Hepatocyte (in vitro differentiated cells): ENCODE measurements at regions not wholly inside any gene's neighbourhood (a gene's known extent, or its start where the extent isn't known, plus 50 kb on each side); places are given as distances from the start of the nearest gene placed in this dataset.

ENCODE experiments used
- EZH2 ChIP-seq: fragments of 200-600 bp; sonication (generic); IDR thresholded peaks from 2 replicates; pipeline ENCODE4 v1.6.1; 2016; ENCODE audit warnings: antibody characterized with exemption, mild to moderate bottlenecking, borderline replicate concordance
- EZH2phosphoT487 ChIP-seq: fragments of 200-600 bp; sonication (generic); IDR thresholded peaks from one replicate; pipeline ENCODE4 v1.6.1; 2018; ENCODE audit warnings: antibody characterized with exemption, mild to moderate bottlenecking, low read depth, moderate library complexity; ENCODE audit not compliant: unreplicated experiment, severe bottlenecking
- TF ChIP-seq, protein P1 (sequence below): fragments of 200-600 bp; sonication (generic); IDR thresholded peaks from 2 replicates; pipeline ENCODE4 v1.5.1; 2016; ENCODE audit warnings: antibody characterized with exemption, mild to moderate bottlenecking; ENCODE audit not compliant: poor library complexity

DNA sequence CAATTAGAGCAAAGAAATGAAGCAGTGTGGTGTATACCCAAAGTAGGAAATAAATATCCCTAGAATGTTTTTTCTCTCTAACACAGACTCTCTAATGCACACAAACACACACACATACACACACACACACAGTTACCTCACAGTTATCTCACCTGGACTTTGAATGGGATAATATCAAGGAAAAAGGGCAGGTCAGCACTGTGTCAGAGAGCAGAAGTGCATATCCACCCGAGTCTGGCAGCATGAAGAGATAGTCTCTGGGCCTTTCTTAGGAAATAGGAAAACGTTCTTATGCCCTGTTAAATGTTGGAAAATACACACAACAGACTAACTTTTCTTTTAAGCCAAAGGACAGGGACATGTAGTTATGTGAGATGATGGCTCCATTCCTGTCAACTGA lies 162.0 kb downstream of the COL6A3 start:
- TF ChIP-seq, protein P1, sequence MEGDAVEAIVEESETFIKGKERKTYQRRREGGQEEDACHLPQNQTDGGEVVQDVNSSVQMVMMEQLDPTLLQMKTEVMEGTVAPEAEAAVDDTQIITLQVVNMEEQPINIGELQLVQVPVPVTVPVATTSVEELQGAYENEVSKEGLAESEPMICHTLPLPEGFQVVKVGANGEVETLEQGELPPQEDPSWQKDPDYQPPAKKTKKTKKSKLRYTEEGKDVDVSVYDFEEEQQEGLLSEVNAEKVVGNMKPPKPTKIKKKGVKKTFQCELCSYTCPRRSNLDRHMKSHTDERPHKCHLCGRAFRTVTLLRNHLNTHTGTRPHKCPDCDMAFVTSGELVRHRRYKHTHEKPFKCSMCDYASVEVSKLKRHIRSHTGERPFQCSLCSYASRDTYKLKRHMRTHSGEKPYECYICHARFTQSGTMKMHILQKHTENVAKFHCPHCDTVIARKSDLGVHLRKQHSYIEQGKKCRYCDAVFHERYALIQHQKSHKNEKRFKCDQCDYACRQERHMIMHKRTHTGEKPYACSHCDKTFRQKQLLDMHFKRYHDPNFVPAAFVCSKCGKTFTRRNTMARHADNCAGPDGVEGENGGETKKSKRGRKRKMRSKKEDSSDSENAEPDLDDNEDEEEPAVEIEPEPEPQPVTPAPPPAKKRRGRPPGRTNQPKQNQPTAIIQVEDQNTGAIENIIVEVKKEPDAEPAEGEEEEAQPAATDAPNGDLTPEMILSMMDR: no peak
- no peak for TF ChIP-seq EZH2phosphoT487
- no peak for TF ChIP-seq EZH2
